ENCODE measurements at regions not wholly inside any gene's neighbourhood (a gene's known extent, or its start where the extent isn't known, plus 50 kb on each side); places are given as distances from the start of the nearest gene placed in this dataset.

- Histone ChIP-seq H3K79me2 (ENCODE audit: control insufficient read depth, insufficient read depth, low read length) (no peaks in the 10 kb centered on the region), H3K4me3 (replicated peaks in 1 of 4; ENCODE audit: control extremely low read depth in 1 of 4, insufficient read depth in 1 of 4, low read depth in 3 of 4, low read length in 4 of 4) (no peak overlapping the region), H3K4me1 (ENCODE audit: control insufficient read depth, extremely low read depth, insufficient read depth, low read length) (no peaks in the 10 kb centered on the region), H3K27me3 (ENCODE audit: control insufficient read depth, insufficient read depth, low read length) (no peaks in the 10 kb centered on the region), H2AFZ (ENCODE audit: low read length) (no peak overlapping the region), H3K9me3 (ENCODE audit: control insufficient read depth, insufficient read depth, low read depth, low read length) (no peaks in the 10 kb centered on the region), H4K20me1 (ENCODE audit: control insufficient read depth, extremely low read depth, insufficient read depth, low read length) (no peaks in the 10 kb centered on the region), H3K9ac (ENCODE audit: insufficient read depth, low read length) (no peak overlapping the region), H3K27ac (ENCODE audit: insufficient read depth, low read length) (no peak overlapping the region), H3K36me3 (ENCODE audit: control insufficient read depth, insufficient read depth, low read length) (no peaks in the 10 kb centered on the region), H3K4me2 (ENCODE audit: extremely low read depth, insufficient read depth, low read length) (no peak overlapping the region)
- no peak for DNase-seq (ENCODE audit: low read depth in 2 of 2)
- no peak for TF ChIP-seq CTCF (conservative IDR thresholded peaks at IDR 0.05 in 1 of 2, IDR thresholded peaks at IDR 0.05 in 1 of 2; ENCODE audit: low read depth in 1 of 2, low read length in 2 of 2)
- TF ChIP-seq EZH2 (IDR thresholded peaks at IDR 0.05; ENCODE audit: low read length, missing control alignments): no peak
Measured at GRCh38 chr17:13310858-13311257, 290.9 kb downstream of the HS3ST3A1 start.

- H2AFZ ChIP-seq (ENCODE audit: low read length): peak overlapping the region; percentile 23
- no peaks in the 10 kb centered on the region for H4K20me1 ChIP-seq (ENCODE audit: control insufficient read depth, extremely low read depth, insufficient read depth, low read length)
- peak; percentile 82 to 88 for DNase-seq (ENCODE audit: low read depth in 2 of 2)
- H3K4me2 ChIP-seq (ENCODE audit: extremely low read depth, insufficient read depth, low read length): no peak overlapping the region
- no peaks in the 10 kb centered on the region for H3K27me3 ChIP-seq (ENCODE audit: control insufficient read depth, insufficient read depth, low read length)
- no peaks in the 10 kb centered on the region for H3K4me1 ChIP-seq (ENCODE audit: control insufficient read depth, extremely low read depth, insufficient read depth, low read length)
- H3K9ac ChIP-seq (ENCODE audit: insufficient read depth, low read length): no peak overlapping the region
- no peaks in the 10 kb centered on the region for H3K36me3 ChIP-seq (ENCODE audit: control insufficient read depth, insufficient read depth, low read length)
- H3K9me3 ChIP-seq (ENCODE audit: control insufficient read depth, insufficient read depth, low read depth, low read length): no peaks in the 10 kb centered on the region
- no peak overlapping the region for H3K27ac ChIP-seq (ENCODE audit: insufficient read depth, low read length)
- TF ChIP-seq EZH2 (IDR thresholded peaks at IDR 0.05; ENCODE audit: low read length, missing control alignments) (no peak), CTCF (conservative IDR thresholded peaks at IDR 0.05 in 1 of 2, IDR thresholded peaks at IDR 0.05 in 1 of 2; ENCODE audit: low read depth in 1 of 2, low read length in 2 of 2) (peak; percentile 52 to 74)
- no peak overlapping the region for H3K4me3 ChIP-seq (replicated peaks in 1 of 4; ENCODE audit: control extremely low read depth in 1 of 4, insufficient read depth in 1 of 4, low read depth in 3 of 4, low read length in 4 of 4)
- H3K79me2 ChIP-seq (ENCODE audit: control insufficient read depth, insufficient read depth, low read length): no peaks in the 10 kb centered on the region
Measured at GRCh38 chr17:13306310-13306962, 288.6 kb upstream of the ELAC2 start.

- no peaks in the 10 kb centered on the region for H3K4me1 ChIP-seq (ENCODE audit: control insufficient read depth, extremely low read depth, insufficient read depth, low read length)
- no peaks in the 10 kb centered on the region for H3K36me3 ChIP-seq (ENCODE audit: control insufficient read depth, insufficient read depth, low read length)
- H3K27me3 ChIP-seq (ENCODE audit: control insufficient read depth, insufficient read depth, low read length): no peaks in the 10 kb centered on the region
- DNase-seq (ENCODE audit: low read depth in 2 of 2): no peak
- no peak overlapping the region for H2AFZ ChIP-seq (ENCODE audit: low read length)
- no peak overlapping the region for H3K9ac ChIP-seq (ENCODE audit: insufficient read depth, low read length)
- no peak overlapping the region for H3K4me3 ChIP-seq (replicated peaks in 1 of 4; ENCODE audit: control extremely low read depth in 1 of 4, insufficient read depth in 1 of 4, low read depth in 3 of 4, low read length in 4 of 4)
- no peaks in the 10 kb centered on the region for H3K79me2 ChIP-seq (ENCODE audit: control insufficient read depth, insufficient read depth, low read length)
- H3K9me3 ChIP-seq (ENCODE audit: control insufficient read depth, insufficient read depth, low read depth, low read length): no peaks in the 10 kb centered on the region
- H4K20me1 ChIP-seq (ENCODE audit: control insufficient read depth, extremely low read depth, insufficient read depth, low read length): no peaks in the 10 kb centered on the region
- TF ChIP-seq CTCF (conservative IDR thresholded peaks at IDR 0.05 in 1 of 2, IDR thresholded peaks at IDR 0.05 in 1 of 2; ENCODE audit: low read depth in 1 of 2, low read length in 2 of 2) (no peak), EZH2 (IDR thresholded peaks at IDR 0.05; ENCODE audit: low read length, missing control alignments) (no peak)
- H3K27ac ChIP-seq (ENCODE audit: insufficient read depth, low read length): no peak overlapping the region
- no peak overlapping the region for H3K4me2 ChIP-seq (ENCODE audit: extremely low read depth, insufficient read depth, low read length)
Measured at GRCh38 chr17:13302983-13303382, 285.2 kb upstream of the ELAC2 start.

Data from fibroblast of lung (primary cell).